Inflammatory macrophage treated with lipopolysaccharide for 1 hour (primary cell): ENCODE measurements at regions not wholly inside any gene's neighbourhood (a gene's known extent, or its start where the extent isn't known, plus 50 kb on each side); places are given as distances from the start of the nearest gene placed in this dataset.
"Not testable (repeated sequence)": the region's sequence is repeated elsewhere in the genome, so short reads cannot be mapped to it uniquely, and the experiment has no call there.

Source experiments
- DNase-seq, 2 donors: peaks; one replicate each; pipeline ENCODE4 v3.0.0-alpha.2; 2020 to 2022

DNA sequence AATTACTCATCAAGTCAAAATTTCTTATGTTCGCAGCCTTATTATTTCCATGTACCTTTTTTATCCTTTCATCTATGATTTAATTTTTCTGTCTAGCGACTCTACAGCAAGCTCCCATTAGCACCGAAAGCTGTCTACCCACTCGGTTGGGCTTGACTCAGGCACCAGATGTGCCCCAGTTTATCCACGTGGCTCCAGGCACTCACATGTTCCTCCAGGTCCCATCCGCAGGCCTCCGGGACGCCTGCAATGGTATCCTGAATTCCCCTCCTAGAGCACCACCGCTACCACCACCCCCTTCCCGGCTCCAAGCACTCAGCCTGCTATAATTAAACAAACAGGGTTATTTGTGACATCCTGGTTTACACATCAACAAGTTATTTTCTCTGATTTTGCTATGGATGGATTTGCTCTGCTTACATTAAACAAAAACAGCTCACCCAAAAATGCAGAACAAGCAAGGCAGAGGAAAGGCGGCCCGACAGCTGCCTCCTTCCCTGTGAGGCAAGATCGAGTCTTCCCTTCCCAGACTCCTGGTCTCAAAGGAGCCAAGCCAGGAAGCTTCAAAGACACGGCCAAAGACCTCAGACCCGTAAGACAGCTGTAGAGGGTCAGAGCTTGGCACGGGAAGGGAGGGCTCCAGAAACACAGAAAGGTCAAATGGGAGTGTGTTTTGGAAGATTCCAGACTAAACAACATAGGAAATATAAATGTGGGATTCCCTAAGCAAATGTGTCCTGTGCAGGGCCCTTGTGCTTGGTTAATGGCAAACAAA, 253.8 kb downstream of the TTC8 start:
- no peak for DNase-seq

DNA sequence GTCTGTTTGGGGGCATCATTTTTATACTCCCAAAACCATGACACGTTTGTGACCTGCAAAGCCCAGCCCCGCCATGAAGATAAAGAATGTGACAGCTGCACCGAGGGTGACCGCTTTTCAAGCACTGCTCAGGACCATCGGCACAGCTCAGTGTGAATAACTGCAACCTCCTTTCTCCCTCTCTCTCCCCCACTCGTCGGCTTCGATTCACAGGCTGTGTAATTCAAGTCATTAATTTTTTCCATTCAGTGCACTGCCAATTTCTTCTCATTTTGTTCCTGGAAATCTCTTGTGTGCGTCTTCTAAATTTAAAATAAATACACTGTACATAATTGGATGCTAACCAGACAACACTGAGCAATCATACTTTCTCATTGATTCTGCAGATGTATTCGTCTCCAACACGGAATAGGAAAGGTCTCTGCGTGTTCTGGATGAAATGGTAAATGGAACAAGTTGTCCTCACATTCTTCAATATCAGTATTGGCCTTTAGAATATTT, 260.8 kb downstream of the TTC8 start:
- DNase-seq: no peak

DNA sequence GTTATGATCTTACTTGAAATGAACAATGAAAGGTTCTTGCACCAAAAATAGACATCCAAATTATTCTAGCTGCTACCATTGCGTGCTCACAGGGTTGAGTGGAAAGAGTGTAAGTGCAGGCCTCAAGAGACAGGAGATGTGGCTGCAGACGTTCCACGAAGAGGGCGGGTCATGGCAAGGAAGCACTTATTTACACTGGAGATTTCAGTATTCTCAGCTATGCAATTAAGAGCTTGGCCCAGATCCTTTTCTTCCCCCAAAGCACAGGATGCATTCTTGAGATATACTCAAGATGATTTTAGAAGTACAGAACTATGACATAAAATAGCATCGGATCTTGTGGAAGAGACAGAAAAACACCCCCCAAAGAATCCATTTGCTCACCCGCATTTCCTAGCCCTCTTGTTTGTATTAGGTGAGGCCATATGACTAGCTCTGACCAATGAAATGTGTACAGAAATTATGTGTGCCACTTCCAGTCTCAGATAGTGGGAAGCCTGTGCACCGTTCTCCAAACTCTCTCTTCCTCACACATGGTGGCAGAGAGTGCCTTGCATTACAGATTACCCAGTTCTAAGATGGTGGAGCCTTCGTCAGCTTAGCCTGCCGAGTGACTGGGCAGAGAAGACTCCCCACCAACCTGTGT, 261.4 kb downstream of the TTC8 start:
- DNase-seq: no peak

DNA sequence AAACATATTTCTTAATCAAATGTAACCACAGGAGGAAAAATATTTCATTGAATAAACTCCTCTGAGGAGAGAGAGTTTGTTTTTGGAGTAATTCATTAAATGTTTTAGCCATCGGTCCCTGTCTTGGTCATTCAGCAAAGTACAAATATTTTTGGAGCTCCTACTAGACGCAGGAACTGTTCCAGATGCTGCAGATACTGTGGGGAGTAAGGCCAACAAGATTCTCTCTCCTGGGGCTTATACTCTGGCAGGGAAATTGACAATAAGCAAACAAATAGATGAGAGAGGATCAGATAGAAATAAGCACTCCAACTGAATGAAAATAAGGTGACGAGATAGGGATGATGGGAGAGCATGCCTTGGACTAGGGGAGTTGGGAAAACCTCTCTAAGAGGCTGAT, 264.1 kb downstream of the TTC8 start:
- DNase-seq: no peak

DNA sequence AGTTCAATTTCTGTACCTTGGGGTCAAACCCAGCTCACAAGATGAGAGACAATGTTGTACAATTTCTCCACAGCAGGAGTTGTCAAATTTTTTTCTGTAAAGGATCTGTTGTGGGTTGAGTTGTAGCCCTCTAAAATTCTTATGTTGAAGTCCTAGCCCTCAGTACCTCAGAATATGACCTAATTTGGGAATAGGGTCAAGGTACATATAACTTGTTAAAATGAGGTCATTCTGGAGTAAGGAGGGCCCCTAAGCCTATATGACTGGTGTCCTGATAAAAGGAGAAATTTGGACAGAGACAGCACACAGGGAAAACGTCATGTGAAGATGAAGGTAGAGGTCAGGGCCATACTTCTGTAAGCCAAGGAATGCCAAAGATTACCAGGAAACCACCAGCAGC, 264.9 kb downstream of the TTC8 start:
- no peak for DNase-seq

DNA sequence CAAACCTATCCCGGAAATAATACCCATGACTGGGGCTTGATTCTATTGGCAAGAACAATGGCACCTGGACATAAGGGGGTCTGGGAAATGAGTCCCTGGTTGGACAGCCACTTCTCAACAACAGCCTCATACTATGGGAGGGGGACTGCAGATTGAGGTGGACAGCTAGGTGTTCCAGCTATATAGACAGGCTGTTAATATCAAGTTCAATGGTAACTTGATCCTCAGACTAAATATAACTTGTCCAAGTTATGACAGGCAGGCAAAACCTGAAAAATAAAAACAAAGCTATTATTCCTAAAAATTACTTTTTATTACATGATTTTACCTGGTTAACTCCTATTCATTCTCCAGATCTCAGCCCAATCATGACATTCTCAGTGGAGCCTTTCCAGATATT, 267.3 kb downstream of the TTC8 start:
- no peak for DNase-seq

DNA sequence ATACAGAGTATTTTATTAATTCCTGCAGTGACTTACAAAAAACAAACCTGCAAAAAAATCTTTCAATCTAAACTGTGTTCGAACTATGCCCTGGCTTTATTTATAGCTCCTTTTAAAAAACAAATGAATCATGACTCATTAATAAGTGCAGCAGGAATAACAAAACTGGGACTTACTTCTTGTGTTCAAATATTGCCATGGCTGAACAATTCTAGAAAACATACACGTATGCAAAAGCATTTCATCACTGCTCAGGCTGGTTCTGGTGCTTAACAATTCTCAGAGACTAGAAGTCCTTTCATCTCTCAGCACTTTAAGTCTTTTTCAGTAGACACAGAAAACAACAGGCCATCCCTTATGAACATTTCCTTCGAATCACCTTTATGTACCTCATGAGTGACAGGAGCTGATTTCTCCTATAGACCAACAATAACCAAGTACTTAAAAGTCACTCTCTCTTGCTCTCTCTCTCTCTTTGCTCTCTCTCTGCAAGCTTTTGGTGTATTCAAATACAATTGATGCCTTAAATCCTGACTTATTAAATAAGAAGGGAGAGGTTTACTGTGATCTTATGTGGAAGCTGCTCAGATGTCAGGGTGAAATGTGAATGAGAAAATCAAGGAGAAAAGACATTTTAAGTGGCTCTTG, 268.8 kb downstream of the TTC8 start:
- DNase-seq: no peak

DNA sequence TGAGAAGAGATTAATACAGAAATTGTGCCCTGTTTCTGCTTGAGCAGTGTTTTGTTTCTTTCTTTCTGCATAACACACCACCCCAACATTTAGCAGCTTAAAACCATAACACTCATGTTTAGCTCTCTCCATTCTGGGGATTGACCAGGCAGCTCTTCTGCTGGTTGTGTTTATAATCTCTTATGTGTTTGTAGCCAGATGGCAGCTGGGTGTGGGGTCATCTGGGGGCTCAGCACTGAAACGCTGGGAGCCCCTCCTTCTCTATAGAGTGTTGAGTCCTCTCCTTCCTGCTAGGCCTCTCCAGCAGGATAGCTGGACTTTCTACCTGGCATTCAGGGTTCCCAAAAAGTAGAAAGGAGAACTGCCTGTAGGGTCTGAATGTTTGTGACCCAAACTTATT, 270.6 kb downstream of the TTC8 start:
- no peak for DNase-seq

DNA sequence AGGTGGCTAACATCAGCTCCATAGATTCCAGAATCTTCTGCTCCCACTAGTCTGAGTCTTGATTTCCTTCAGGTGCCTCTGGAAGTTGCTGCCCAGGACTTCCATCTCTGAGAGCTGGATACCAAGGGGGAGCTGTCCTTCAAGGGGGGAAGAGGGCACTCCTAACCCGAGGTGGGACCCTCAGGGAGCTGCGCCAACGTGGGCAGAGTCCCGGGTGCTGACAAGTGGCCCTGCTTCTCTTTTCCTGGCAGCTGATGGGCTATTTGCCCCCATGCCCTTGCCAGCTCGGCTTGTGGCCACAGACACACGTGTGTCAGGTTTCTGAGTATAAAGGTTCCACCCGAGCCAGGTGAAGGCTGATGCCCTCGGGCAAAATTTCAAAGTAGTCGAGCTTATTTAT, 272.5 kb downstream of the TTC8 start:
- DNase-seq: no peak

DNA sequence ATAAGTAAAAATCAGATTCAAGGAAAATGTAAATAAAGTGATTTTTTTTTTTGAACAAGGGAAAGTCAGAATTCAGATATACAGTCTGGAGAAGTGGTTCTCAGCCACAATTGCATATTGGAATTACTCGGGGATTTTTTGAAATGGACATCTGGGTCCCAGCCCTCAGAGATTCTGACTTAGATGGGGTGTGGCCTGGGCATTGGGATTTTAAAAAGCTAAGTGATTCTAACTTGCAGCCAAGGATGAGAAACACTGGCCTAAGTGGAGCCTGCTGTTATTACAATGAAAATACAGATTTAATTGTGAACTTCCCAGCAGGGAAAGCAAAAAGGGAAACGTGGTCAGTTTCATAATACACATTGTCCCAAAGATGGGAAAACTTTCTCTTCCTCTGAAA, 273.8 kb downstream of the TTC8 start:
- peak in 1 of 2 donors; percentile 1 for DNase-seq

DNA sequence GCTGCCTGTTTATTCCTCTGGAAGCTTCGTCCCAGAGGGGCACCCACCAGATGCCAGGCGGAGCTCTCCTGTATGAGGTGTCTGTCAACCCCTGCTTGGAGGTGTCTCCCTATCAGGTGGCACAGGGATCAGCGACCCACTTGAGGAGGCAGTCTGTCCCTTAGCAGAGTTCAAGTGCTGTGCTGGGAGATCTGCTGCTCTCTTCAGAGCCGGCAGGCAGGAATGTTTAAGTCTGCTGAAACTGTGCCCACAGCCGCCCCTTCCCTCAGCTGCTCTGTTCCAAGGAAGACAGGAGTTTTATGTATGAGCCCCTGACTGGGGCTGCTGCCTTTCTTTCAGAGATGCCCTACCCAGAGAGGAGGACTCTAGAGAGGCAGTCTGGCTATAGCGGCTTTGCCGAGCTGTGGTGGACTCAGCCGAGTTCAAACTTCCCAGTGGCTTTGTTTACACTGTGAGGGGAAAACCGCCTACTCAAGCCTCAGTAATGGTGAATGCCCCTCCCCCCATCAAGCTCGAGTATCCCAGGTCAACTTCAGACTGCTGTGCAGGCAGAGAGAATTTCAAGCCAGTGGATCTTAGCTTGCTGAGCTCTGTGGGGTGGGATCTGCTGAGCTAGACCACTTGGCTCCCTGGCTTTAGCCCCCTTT, 279.8 kb downstream of the TTC8 start:
- DNase-seq: not testable (repeated sequence)

DNA sequence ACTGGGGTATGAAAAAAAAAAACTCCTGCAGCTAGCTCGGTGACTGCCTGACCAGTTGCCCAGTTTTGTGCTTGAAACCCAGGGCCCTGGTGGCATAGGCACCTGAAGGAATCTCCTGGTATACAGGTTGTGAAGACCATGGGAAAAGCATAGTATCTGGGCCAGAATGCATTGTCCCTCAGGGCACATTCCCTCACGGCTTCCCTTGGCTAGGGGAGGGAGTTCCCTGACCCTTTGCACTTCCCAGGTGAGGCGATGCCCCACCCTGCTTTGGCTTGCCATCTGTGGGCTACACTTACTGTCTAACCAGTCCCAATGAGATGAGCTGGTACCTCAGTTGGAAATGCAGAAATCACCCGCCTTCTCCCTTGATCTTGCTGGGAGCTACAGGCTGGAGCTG, 280.4 kb downstream of the TTC8 start:
- not testable (repeated sequence) for DNase-seq
